ENCODE measurements at regions not wholly inside any gene's neighbourhood (a gene's known extent, or its start where the extent isn't known, plus 50 kb on each side); places are given as distances from the start of the nearest gene placed in this dataset.

DNA sequence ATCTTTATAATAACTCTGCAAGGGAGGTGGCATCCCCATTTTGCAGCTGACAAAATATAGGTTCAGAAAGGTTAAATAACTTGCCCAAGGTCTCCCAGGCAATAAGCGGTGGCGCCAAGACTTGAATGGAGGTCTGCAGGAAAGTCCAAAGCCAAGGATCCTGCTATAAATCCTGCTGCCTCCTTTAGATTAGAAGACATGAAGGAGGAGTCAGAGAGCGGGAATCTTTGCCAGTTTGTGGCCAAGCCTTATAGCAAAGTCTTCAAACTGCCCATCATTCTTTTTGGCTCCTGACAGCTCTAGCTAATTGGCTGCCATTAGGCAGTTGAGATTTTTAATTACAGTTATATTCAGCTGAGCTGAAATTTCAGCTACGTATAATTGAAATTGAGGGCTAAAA lies 114.3 kb downstream of the C1D start:
- H4K20me1 ChIP-seq (ENCODE audit: control insufficient read depth, extremely low read depth, insufficient read depth, low read length) = no peaks in the 10 kb centered on the region
- H3K4me3 ChIP-seq (ENCODE audit: control insufficient read depth in 2 of 3, extremely low read depth in 1 of 3, insufficient read depth in 2 of 3, low read depth in 1 of 3, low read length in 3 of 3) = no peak overlapping the region
- no peak overlapping the region for H3K4me2 ChIP-seq (ENCODE audit: control insufficient read depth, extremely low read depth, insufficient read depth, low read depth, low read length)
- DNase-seq (ENCODE audit: low read depth, low spot score) (no peak), FAIRE-seq (no peak)
- no peaks in the 10 kb centered on the region for H3K9me3 ChIP-seq (ENCODE audit: control insufficient read depth, low read depth, low read length)
- H3K79me2 ChIP-seq (ENCODE audit: control insufficient read depth, insufficient read depth, low read length) = no peaks in the 10 kb centered on the region
- H3K4me1 ChIP-seq (ENCODE audit: control insufficient read depth, extremely low read depth, insufficient read depth, low read length) = no peaks in the 10 kb centered on the region
- TF ChIP-seq EZH2 (IDR thresholded peaks at IDR 0.05; ENCODE audit: low read length) = no peak
- TF ChIP-seq, protein P1, sequence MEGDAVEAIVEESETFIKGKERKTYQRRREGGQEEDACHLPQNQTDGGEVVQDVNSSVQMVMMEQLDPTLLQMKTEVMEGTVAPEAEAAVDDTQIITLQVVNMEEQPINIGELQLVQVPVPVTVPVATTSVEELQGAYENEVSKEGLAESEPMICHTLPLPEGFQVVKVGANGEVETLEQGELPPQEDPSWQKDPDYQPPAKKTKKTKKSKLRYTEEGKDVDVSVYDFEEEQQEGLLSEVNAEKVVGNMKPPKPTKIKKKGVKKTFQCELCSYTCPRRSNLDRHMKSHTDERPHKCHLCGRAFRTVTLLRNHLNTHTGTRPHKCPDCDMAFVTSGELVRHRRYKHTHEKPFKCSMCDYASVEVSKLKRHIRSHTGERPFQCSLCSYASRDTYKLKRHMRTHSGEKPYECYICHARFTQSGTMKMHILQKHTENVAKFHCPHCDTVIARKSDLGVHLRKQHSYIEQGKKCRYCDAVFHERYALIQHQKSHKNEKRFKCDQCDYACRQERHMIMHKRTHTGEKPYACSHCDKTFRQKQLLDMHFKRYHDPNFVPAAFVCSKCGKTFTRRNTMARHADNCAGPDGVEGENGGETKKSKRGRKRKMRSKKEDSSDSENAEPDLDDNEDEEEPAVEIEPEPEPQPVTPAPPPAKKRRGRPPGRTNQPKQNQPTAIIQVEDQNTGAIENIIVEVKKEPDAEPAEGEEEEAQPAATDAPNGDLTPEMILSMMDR (optimal IDR thresholded peaks at IDR 0.05 in 1 of 3, IDR thresholded peaks at IDR 0.05 in 1 of 3, conservative IDR thresholded peaks at IDR 0.05 in 1 of 3; ENCODE audit: extremely low read depth in 1 of 3, insufficient read depth in 2 of 3, low read length in 3 of 3) = no peak
- H3K9ac ChIP-seq (ENCODE audit: control insufficient read depth, extremely low read depth, insufficient read depth, low read length) = no peak overlapping the region
- H3K27ac ChIP-seq (ENCODE audit: control insufficient read depth, insufficient read depth, low read length) = no peak overlapping the region
- dilution Hi-C loops (cut with MboI; ENCODE audit: extremely low pct_ligation_motif_present, low sequenced_read_pairs) = no loop called here
- no peaks in the 10 kb centered on the region for H3K36me3 ChIP-seq (ENCODE audit: control insufficient read depth in 2 of 2, extremely low read depth in 1 of 2, insufficient read depth in 2 of 2, low read length in 2 of 2)
- H3K9me1 ChIP-seq (ENCODE audit: control insufficient read depth, extremely low read depth, insufficient read depth, low read length) = no peaks in the 10 kb centered on the region
- H3K27me3 ChIP-seq (ENCODE audit: control insufficient read depth, extremely low read depth, insufficient read depth, low read length) = no peaks in the 10 kb centered on the region
- H2AFZ ChIP-seq (ENCODE audit: control insufficient read depth, low read length) = no peak overlapping the region

DNA sequence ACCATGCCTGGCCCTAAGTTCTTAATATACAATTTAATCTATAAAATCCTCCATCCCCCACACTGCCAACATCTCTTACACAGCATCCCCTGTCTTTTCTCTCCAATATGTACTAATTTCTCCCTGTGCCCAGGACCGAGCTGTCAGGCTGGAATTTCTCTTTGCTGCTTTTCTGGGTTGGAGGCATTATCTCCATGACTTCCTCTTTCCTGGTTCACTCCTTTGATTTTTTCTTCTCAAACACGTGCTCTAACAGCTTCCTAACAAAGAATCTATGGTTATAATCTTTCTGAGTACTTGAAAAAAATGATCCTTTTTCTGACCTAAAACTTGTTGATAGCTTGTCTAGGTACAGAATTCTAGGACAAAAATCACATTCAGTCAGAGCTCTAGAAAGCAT lies 112.8 kb downstream of the C1D start:
- no peaks in the 10 kb centered on the region for H3K4me1 ChIP-seq (ENCODE audit: control insufficient read depth, extremely low read depth, insufficient read depth, low read length)
- dilution Hi-C loops (cut with MboI; ENCODE audit: extremely low pct_ligation_motif_present, low sequenced_read_pairs) = no loop called here
- H3K27ac ChIP-seq (ENCODE audit: control insufficient read depth, insufficient read depth, low read length) = no peak overlapping the region
- H3K79me2 ChIP-seq (ENCODE audit: control insufficient read depth, insufficient read depth, low read length) = no peaks in the 10 kb centered on the region
- DNase-seq (ENCODE audit: low read depth, low spot score) (no peak), FAIRE-seq (no peak)
- H4K20me1 ChIP-seq (ENCODE audit: control insufficient read depth, extremely low read depth, insufficient read depth, low read length) = no peaks in the 10 kb centered on the region
- H3K36me3 ChIP-seq (ENCODE audit: control insufficient read depth in 2 of 2, extremely low read depth in 1 of 2, insufficient read depth in 2 of 2, low read length in 2 of 2) = no peaks in the 10 kb centered on the region
- no peaks in the 10 kb centered on the region for H3K9me3 ChIP-seq (ENCODE audit: control insufficient read depth, low read depth, low read length)
- H3K4me3 ChIP-seq (ENCODE audit: control insufficient read depth in 2 of 3, extremely low read depth in 1 of 3, insufficient read depth in 2 of 3, low read depth in 1 of 3, low read length in 3 of 3) = no peak overlapping the region
- H3K9ac ChIP-seq (ENCODE audit: control insufficient read depth, extremely low read depth, insufficient read depth, low read length) = no peak overlapping the region
- no peak overlapping the region for H3K4me2 ChIP-seq (ENCODE audit: control insufficient read depth, extremely low read depth, insufficient read depth, low read depth, low read length)
- no peak overlapping the region for H2AFZ ChIP-seq (ENCODE audit: control insufficient read depth, low read length)
- no peaks in the 10 kb centered on the region for H3K9me1 ChIP-seq (ENCODE audit: control insufficient read depth, extremely low read depth, insufficient read depth, low read length)
- H3K27me3 ChIP-seq (ENCODE audit: control insufficient read depth, extremely low read depth, insufficient read depth, low read length) = no peaks in the 10 kb centered on the region
- no peak for TF ChIP-seq EZH2 (IDR thresholded peaks at IDR 0.05; ENCODE audit: low read length)
- TF ChIP-seq, protein P1 (optimal IDR thresholded peaks at IDR 0.05 in 1 of 3, IDR thresholded peaks at IDR 0.05 in 1 of 3, conservative IDR thresholded peaks at IDR 0.05 in 1 of 3; ENCODE audit: extremely low read depth in 1 of 3, insufficient read depth in 2 of 3, low read length in 3 of 3) = no peak
